HCT116 (cell line): ENCODE measurements at regions not wholly inside any gene's neighbourhood (a gene's known extent, or its start where the extent isn't known, plus 50 kb on each side); places are given as distances from the start of the nearest gene placed in this dataset.

ENCODE experiments used
- ATAC-seq: fragments of 200-7000 bp; cut with Tn5 transposase; 2 replicates; pipeline ENCODE4 v1.9.1; 2020; ENCODE audit warnings: mild to moderate bottlenecking, moderate library complexity
- BruUV-seq: library from RNA; stranded (reverse); fragments of 400-500 nt; replicated peaks from 2 replicates; lab custom pipeline; 2021; lab: Mats Ljungman, UMichigan
- CTCF ChIA-PET: fragments of 300-600 bp; sonication (Branson Sonifier 250); formaldehyde crosslinking; loops from one replicate; lab custom pipeline; 2021; ENCODE audit warnings: antibody characterized with exemption; lab: Charles Lee
- POLR2A ChIA-PET: fragments of 300-600, 350-600 bp; sonication (Branson Sonifier 250); formaldehyde crosslinking; loops from one replicate; lab custom pipeline; 2021; ENCODE audit warnings: antibody characterized with exemption; lab: Charles Lee
- RAD21 ChIA-PET, 2 experiments: fragments of 300-600 bp; sonication (Branson Sonifier 250); formaldehyde crosslinking; loops; one replicate each; lab custom pipeline; 2023; ENCODE audit warnings: low total read pairs in 2 of 2; ENCODE audit not compliant: uncharacterized antibody in 2 of 2, unreplicated experiment in 2 of 2, low non-redundant PET in 1 of 2; lab: Charles Lee
- DNase-seq: peaks from one replicate; pipeline ENCODE4 v3.0.0-alpha.2; 2010; ENCODE audit warnings: low read depth, low spot score
- H2AFZ ChIP-seq: fragments of 200-600 bp; shearing (Covaris generic), sonication (generic); 2 replicates; pipeline ENCODE4 v1.6.1; 2017; ENCODE audit warnings: low read depth, mixed run types, mixed read lengths, antibody characterized with exemption, low read length; ENCODE audit not compliant: poor library complexity, severe bottlenecking
- H3K27ac ChIP-seq: 2 replicates; pipeline ENCODE4 v1.5.1; 2012; ENCODE audit warnings: low read depth, low read length
- H3K27me3 ChIP-seq: fragments of 200-600 bp; sonication (generic); 2 replicates; pipeline ENCODE4 v1.6.1; 2016; ENCODE audit warnings: mixed run types, low read length, mixed read lengths; ENCODE audit not compliant: insufficient read depth
- H3K36me3 ChIP-seq, 2 experiments: fragments of 200-500 bp in 1 of 2; fragments of 200-600 bp in 1 of 2; sonication (Bioruptor generic) in 1 of 2; sonication (generic) in 1 of 2; 2 replicates each; pipeline versions ENCODE4 v1.5.1 to v1.6.1; 2014 to 2016; ENCODE audit warnings: low read length in 2 of 2, inconsistent platforms in 1 of 2, mixed read lengths in 1 of 2, mixed run types in 1 of 2; ENCODE audit not compliant: insufficient read depth in 2 of 2, control insufficient read depth in 1 of 2
- H3K4me1 ChIP-seq, 2 experiments: fragments of 200-600 bp in 1 of 2; sonication (generic) in 1 of 2; 2 replicates each; pipeline versions ENCODE4 v1.5.1 to v1.6.1; 2012 to 2017; ENCODE audit warnings: low read length in 2 of 2, inconsistent platforms in 1 of 2, mild to moderate bottlenecking in 1 of 2, mixed read lengths in 1 of 2, mixed run types in 1 of 2, moderate library complexity in 1 of 2; ENCODE audit not compliant: insufficient read depth in 2 of 2, control insufficient read depth in 1 of 2
- H3K4me2 ChIP-seq: fragments of 200-600 bp; sonication (generic); 2 replicates; pipeline ENCODE4 v1.6.1; 2017; ENCODE audit warnings: mixed run types, low read length, mixed read lengths
- H3K4me3 ChIP-seq, 2 experiments: fragments of 200-600 bp in 1 of 2; sonication (generic) in 1 of 2; replicated peaks in 1 of 2; 2 replicates each; pipeline ENCODE4 v1.5.1; 2011 to 2016; ENCODE audit warnings: low read length in 2 of 2, control low read depth in 1 of 2, low read depth in 1 of 2, mild to moderate bottlenecking in 1 of 2, mixed read lengths in 1 of 2, mixed run types in 1 of 2
- H3K79me2 ChIP-seq: fragments of 200-600 bp; sonication (generic); 2 replicates; pipeline ENCODE4 v1.6.1; 2017; ENCODE audit warnings: mild to moderate bottlenecking, mixed run types, low read length, moderate library complexity, mixed read lengths; ENCODE audit not compliant: insufficient read depth
- H3K9ac ChIP-seq: fragments of 200-600 bp; sonication (generic); 2 replicates; pipeline ENCODE4 v1.6.1; 2016; ENCODE audit warnings: low read length, mixed read lengths
- H3K9me2 ChIP-seq: fragments of 200-600 bp; sonication (generic), shearing (Covaris generic); 2 replicates; pipeline ENCODE4 v1.6.1; 2017; ENCODE audit warnings: mixed run types, mild to moderate bottlenecking, moderate library complexity; ENCODE audit not compliant: insufficient read depth
- H3K9me3 ChIP-seq, 2 experiments: fragments of 200-500 bp in 1 of 2; fragments of 200-600 bp in 1 of 2; sonication (Bioruptor generic) in 1 of 2; sonication (generic) in 1 of 2; 2 replicates each; pipeline ENCODE4 v1.6.1; 2014 to 2017; ENCODE audit warnings: low read length in 2 of 2, mixed read lengths in 2 of 2, inconsistent platforms in 1 of 2, low read depth in 1 of 2, mild to moderate bottlenecking in 1 of 2, mixed run types in 1 of 2, moderate library complexity in 1 of 2; ENCODE audit not compliant: control insufficient read depth in 1 of 2, insufficient read depth in 1 of 2
- H4K20me1 ChIP-seq: fragments of 200-600 bp; sonication (generic), shearing (Covaris generic); 2 replicates; pipeline ENCODE4 v1.6.1; 2017; ENCODE audit warnings: mixed run types, mild to moderate bottlenecking, moderate library complexity; ENCODE audit not compliant: insufficient read depth
- CBX3 ChIP-seq: IDR thresholded peaks from 2 replicates; pipeline ENCODE4 v1.6.1; 2012; ENCODE audit warnings: low read depth
- CEBPB ChIP-seq: IDR thresholded peaks from 2 replicates; pipeline ENCODE4 v1.6.1; 2012; ENCODE audit warnings: low read depth
- ELF1 ChIP-seq: IDR thresholded peaks from 2 replicates; pipeline ENCODE4 v1.6.1; 2012; ENCODE audit warnings: low read depth, borderline replicate concordance
- JUND ChIP-seq: IDR thresholded peaks from 2 replicates; pipeline ENCODE4 v1.6.1; 2012
- POLR2A ChIP-seq: IDR thresholded peaks from 2 replicates; pipeline ENCODE4 v1.7.0; 2011; ENCODE audit warnings: borderline replicate concordance; ENCODE audit not compliant: insufficient read depth, insufficient read length; ENCODE audit errors: extremely low read depth
- POLR2AphosphoS5 ChIP-seq: IDR thresholded peaks from 2 replicates; pipeline ENCODE4 v1.6.1; 2011; ENCODE audit warnings: mild to moderate bottlenecking, low read depth, low read length, moderate library complexity
- RAD21 ChIP-seq: IDR thresholded peaks from 2 replicates; pipeline ENCODE4 v1.6.1; 2012; ENCODE audit warnings: low read depth, mild to moderate bottlenecking
- SIN3A ChIP-seq: IDR thresholded peaks from 2 replicates; pipeline ENCODE4 v1.6.1; 2012; ENCODE audit warnings: low read depth
- SP1 ChIP-seq: IDR thresholded peaks from 2 replicates; pipeline ENCODE4 v1.6.1; 2012; ENCODE audit warnings: low read depth
- YY1 ChIP-seq: IDR thresholded peaks from 2 replicates; pipeline ENCODE4 v1.6.1; 2011; ENCODE audit warnings: low read length, low read depth, moderate library complexity, mild to moderate bottlenecking; ENCODE audit not compliant: insufficient replicate concordance; ENCODE audit errors: extremely low read depth
- ZFX ChIP-seq: fragments of 450-650 bp; IDR thresholded peaks from 2 replicates; pipeline ENCODE4 v1.6.1; 2017
- ZNF274 ChIP-seq: fragments of 200-500 bp; sonication (Bioruptor generic); IDR thresholded peaks from 2 replicates; pipeline ENCODE4 v1.6.1; 2014; ENCODE audit warnings: mild to moderate bottlenecking, low read depth, low read length, inconsistent platforms
- intact Hi-C: fragments of 100-400 bp; cut with micrococcal nuclease; formaldehyde crosslinking; loops from 2 replicates; pipeline ENCODE4 v1.10.0; 2022
- TF ChIP-seq, protein P1 (sequence below): IDR thresholded peaks from 2 replicates; pipeline ENCODE4 v1.6.1; 2012; ENCODE audit warnings: low read depth
- TF ChIP-seq, protein P2 (sequence below): IDR thresholded peaks from 2 replicates; pipeline ENCODE4 v1.6.1; 2012
- TF ChIP-seq, protein P3 (sequence below): IDR thresholded peaks from 2 replicates; pipeline ENCODE4 v1.6.1; 2011; ENCODE audit warnings: mild to moderate bottlenecking, low read length, moderate library complexity; ENCODE audit not compliant: insufficient replicate concordance; ENCODE audit errors: extremely low read depth

- TF ChIP-seq, protein P1, sequence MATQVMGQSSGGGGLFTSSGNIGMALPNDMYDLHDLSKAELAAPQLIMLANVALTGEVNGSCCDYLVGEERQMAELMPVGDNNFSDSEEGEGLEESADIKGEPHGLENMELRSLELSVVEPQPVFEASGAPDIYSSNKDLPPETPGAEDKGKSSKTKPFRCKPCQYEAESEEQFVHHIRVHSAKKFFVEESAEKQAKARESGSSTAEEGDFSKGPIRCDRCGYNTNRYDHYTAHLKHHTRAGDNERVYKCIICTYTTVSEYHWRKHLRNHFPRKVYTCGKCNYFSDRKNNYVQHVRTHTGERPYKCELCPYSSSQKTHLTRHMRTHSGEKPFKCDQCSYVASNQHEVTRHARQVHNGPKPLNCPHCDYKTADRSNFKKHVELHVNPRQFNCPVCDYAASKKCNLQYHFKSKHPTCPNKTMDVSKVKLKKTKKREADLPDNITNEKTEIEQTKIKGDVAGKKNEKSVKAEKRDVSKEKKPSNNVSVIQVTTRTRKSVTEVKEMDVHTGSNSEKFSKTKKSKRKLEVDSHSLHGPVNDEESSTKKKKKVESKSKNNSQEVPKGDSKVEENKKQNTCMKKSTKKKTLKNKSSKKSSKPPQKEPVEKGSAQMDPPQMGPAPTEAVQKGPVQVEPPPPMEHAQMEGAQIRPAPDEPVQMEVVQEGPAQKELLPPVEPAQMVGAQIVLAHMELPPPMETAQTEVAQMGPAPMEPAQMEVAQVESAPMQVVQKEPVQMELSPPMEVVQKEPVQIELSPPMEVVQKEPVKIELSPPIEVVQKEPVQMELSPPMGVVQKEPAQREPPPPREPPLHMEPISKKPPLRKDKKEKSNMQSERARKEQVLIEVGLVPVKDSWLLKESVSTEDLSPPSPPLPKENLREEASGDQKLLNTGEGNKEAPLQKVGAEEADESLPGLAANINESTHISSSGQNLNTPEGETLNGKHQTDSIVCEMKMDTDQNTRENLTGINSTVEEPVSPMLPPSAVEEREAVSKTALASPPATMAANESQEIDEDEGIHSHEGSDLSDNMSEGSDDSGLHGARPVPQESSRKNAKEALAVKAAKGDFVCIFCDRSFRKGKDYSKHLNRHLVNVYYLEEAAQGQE = no peak
- TF ChIP-seq RAD21 (no peak), SP1 (no peak), POLR2A (no peak), CEBPB (no peak), POLR2AphosphoS5 (no peak), JUND (no peak)
- TF ChIP-seq, protein P2, sequence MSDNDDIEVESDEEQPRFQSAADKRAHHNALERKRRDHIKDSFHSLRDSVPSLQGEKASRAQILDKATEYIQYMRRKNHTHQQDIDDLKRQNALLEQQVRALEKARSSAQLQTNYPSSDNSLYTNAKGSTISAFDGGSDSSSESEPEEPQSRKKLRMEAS = no peak
Observed at GRCh38 chr17:77460514-77461046, 319.8 kb downstream of the SEC14L1 start (continued).

GRCh38 chr17:77461277-77462057 lies 320.7 kb downstream of the SEC14L1 start:
- POLR2A ChIA-PET = no interaction called here
- TF ChIP-seq SIN3A (no peak), ZNF274 (no peak), ZFX (no peak), ELF1 (no peak), JUND (no peak), YY1 (no peak), CBX3 (no peak)
- TF ChIP-seq, protein P3, sequence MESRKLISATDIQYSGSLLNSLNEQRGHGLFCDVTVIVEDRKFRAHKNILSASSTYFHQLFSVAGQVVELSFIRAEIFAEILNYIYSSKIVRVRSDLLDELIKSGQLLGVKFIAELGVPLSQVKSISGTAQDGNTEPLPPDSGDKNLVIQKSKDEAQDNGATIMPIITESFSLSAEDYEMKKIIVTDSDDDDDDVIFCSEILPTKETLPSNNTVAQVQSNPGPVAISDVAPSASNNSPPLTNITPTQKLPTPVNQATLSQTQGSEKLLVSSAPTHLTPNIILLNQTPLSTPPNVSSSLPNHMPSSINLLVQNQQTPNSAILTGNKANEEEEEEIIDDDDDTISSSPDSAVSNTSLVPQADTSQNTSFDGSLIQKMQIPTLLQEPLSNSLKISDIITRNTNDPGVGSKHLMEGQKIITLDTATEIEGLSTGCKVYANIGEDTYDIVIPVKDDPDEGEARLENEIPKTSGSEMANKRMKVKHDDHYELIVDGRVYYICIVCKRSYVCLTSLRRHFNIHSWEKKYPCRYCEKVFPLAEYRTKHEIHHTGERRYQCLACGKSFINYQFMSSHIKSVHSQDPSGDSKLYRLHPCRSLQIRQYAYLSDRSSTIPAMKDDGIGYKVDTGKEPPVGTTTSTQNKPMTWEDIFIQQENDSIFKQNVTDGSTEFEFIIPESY = no peak
- TF ChIP-seq, protein P1 = no peak

More at GRCh38 chr17:77461277-77462057, 320.7 kb downstream of the SEC14L1 start:
- DNase-seq (no peak), ATAC-seq (no peak)
- intact Hi-C loops = no loop called here
- RAD21 ChIA-PET = no interaction called here
- Histone ChIP-seq H3K4me3 (no peak overlapping the region), H4K20me1 (no peaks in the 10 kb centered on the region), H3K36me3 (no peaks in the 10 kb centered on the region), H3K9me2 (no peaks in the 10 kb centered on the region), H3K9ac (no peak overlapping the region), H3K79me2 (peaks cover 62% of the 10 kb centered on the region), H3K27me3 (no peaks in the 10 kb centered on the region), H3K27ac (no peak overlapping the region), H3K4me1 (peaks cover 0 to 10% of the 10 kb centered on the region in 2 experiments; a peak in 1 of 4 replicates), H3K4me2 (no peak overlapping the region), H3K9me3 (no peaks in the 10 kb centered on the region), H2AFZ (no peak overlapping the region)
- CTCF ChIA-PET = no interaction called here
- no TSS peak for BruUV-seq
